CD4-positive, alpha-beta T cell treated with Interleukin-4 for 4 hours (primary cell): ENCODE measurements at regions not wholly inside any gene's neighbourhood (a gene's known extent, or its start where the extent isn't known, plus 50 kb on each side); places are given as distances from the start of the nearest gene placed in this dataset.
"Not testable (repeated sequence)": the region's sequence is repeated elsewhere in the genome, so short reads cannot be mapped to it uniquely, and the experiment has no call there.

Experiments used
- DNase-seq: peaks from one replicate; pipeline ENCODE4 v3.0.0-alpha.2; 2020

DNA sequence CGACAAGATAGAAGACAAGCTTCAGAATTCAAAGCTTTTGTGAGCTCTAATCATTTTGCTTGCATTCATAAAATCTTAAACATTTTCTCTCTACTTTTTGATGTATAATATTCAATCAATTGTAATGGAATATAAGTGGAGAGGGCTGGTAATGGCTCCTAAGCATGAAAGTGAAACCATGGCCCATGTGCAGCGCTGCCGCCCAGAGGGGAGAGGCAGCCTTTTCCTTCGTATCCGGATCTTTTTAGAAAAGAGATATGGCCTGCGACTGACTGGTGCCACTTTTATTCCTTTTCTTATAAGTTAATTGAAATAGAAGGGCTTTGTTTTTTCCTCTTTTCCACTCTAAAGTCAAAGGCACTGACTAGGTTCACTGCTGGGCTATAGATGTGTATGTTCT is 655.2 kb downstream of the TTLL7 start:
- DNase-seq, result not testable (repeated sequence)

DNA sequence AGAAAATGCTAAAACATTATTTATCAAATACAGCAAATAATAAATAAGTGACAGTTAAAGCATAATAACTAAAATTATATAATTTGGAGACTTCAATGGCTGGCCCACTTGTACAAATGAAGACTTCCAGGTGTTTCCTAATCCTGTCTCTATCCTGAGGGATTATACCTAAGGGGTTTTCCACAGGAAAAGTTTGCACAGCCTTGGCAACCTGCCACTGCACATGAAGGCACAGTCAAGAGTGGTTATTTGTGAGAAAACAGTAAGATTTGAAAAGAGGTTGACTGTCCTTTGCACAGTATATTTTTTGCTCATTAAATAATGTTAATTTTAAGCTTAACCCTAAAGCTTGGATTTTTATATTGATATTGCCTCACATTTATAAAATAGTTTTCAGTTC is 655.9 kb downstream of the TTLL7 start:
- not testable (repeated sequence) for DNase-seq

DNA sequence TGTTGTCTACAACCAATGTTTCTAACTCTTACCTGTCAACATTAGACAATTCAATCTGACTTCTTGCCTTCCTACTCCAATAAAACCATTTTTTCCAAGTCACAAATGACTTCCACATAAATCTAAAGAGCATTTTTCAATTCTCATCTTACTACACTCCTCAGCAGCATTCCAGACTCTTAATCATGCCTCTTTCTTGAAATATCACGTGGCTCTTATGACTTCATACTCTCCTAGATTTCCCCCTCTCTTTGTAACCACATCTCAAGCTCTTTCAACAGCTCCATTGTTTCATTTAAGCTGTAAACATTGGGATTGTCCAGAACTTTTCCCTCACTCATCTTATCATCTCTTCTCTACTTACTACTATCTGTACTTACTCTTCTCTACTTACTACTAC is 666.6 kb downstream of the TTLL7 start:
- DNase-seq, result not testable (repeated sequence)

DNA sequence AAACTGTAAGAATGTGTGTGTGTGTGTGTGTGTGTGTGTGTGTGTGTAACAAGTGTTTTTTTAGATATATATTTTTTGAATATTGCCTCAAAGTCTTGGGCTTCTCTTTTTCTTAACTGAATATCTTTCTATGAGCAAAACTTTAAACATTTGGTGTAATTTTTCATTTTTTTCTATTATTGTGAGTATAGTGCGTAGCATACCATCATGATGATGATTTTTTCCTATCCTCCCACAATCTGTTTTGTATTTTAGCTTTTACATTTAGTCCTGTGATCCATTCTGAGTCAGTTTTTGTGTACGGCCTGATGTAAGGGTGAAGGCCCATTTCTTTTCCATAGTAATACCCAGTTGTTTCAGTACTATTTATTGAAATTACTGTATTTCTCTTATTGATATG is 680.6 kb downstream of the TTLL7 start:
- no peak for DNase-seq

DNA sequence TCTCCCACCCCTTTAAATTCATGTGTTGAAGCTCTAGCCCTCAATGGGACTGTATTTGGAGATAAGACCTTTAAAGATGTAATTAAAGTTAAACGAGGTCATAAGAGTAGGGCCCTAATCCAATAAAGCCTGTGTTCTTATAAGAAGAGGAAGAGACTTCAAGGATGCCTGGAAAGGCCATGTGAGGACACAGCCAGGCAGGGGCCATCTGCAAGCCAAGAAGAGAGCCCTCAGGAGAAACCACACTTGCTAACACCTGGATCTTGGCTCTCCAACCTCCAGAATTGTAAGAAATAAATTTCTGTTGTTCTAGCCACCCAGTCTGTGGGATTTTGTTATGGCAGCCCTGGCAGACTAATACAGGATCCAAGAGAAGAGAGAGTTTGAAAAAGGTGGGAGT is 683.5 kb downstream of the TTLL7 start:
- not testable (repeated sequence) for DNase-seq

DNA sequence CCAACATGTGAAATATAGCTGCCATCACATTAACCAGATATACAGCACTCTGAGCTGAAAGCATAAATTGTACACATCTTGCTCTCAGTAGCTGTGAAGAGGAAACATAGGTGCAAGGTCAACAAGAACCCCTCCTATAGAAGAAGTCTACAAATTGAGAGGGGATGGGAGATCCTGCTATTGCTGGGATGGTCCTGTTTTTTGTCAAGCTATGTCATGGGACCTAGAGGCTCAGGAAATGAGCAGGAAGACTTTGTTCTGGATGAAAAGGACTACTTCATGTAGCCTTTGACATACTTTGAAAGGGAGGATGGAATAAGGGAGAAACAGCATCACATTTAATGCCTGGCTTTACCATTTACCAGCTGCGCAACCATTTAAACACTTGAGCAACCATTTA is 688.8 kb downstream of the TTLL7 start:
- not testable (repeated sequence) for DNase-seq

DNA sequence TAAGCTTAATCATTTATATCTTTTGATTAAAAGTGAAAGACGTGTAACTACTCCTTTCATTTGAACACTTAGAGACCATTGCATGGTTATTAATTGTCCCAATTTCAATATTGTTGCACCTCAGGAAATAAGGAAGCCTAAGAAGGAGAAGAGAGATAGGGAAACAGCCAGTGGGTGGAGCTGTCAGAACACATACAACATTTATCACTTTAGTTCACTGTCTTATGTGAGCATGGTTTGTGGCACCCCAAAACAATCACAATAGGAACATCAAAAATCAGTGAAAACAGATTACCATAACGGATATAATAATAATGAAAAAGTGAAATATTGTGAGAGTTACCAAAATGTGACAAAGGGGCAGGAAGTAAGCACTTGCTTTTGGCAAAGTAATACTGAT is 689.9 kb downstream of the TTLL7 start:
- not testable (repeated sequence) for DNase-seq

DNA sequence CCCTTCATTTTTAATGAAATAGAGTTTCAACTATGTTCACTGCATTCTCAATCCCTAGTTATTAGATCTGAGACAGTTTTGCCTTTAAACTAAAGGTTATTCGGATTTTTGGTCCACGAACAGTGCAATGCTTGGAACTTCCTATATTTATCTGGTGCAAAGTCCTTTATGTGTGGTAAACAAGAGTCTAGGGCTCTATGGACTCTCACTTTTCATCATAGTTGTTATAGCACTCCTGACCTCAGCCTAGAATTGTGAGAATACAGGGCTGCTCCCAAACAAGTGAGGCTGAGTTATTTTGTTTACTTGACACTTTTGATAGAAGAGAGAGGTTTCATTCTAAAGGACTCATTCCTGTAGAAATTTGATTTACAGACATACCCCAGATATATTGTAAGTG is 692.1 kb downstream of the TTLL7 start:
- not testable (repeated sequence) for DNase-seq

DNA sequence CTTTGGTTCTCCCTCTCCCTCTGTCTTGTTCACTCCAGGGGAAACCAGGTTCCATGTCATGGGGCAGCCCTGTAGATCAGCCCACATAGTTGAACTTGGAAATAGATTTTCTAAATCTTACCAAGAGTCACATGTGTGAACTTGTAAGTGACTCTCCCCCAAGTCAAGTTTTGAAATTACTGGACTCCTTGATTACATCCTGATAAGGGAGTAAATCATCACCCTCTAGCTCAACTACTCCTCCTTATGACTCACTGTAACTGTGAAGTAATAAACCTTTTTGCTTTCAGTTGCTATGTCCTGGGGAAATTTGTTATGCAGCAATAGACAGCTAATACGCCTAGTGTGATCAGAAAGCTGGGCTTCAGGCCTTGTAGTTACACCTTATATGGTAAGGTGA is 703.3 kb downstream of the TTLL7 start:
- DNase-seq, result not testable (repeated sequence)

DNA sequence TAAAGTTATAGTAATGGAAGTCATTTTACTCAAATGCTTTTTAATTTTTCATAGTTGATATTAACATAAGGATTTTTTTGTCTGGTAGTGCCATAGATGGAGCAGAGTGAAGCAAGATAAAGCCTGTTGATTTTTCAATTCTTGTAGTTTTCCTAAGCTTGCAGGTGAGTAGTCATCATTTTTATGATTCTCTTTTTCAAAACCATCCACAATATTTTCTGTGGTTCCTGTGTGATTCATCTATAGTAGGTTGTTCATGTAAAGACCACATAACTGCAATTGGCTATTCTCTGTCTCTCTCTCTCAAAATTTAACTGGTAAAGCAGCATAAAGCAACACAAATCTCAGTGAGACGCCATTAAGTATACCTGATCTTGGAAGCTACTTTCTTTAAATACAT is 711.5 kb downstream of the TTLL7 start:
- DNase-seq, result not testable (repeated sequence)

DNA sequence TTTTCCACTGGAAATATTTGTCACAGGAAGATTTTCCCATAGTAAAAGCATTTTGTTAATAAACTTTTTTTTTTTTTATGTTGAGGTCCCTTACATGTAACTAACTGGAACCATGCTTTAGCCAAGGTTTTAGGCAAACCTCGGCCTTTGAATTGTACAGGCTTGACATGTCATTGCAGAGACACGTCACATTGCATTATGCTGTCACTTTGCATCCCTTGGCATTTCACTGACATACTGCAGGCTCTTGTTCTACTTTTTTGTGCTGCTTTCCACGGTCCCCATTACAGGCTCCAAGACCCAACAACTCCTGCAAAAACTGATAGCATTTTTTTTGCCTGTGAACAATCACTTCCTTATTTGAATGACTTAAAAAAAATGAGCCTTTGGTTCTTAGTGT is 724.3 kb downstream of the TTLL7 start:
- DNase-seq, result not testable (repeated sequence)

DNA sequence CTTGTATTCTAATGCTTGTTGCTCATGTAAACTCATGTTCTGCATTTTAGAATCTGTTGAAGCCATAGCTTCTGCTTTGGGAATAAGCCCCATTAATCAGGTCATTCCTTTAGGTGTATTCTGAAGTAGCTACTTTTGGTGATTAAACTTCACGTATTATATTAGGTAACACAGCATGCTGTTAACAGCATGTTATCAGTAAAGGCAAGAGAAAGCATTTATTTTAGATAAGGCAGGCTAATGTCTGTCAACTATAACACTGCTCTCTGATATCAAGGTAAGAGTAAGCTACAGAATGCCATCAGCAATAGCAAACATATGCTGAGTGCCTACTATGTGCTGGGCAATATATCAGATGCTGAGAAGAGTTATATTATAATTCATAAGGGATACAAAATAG is 726.4 kb downstream of the TTLL7 start:
- DNase-seq, result not testable (repeated sequence)

DNA sequence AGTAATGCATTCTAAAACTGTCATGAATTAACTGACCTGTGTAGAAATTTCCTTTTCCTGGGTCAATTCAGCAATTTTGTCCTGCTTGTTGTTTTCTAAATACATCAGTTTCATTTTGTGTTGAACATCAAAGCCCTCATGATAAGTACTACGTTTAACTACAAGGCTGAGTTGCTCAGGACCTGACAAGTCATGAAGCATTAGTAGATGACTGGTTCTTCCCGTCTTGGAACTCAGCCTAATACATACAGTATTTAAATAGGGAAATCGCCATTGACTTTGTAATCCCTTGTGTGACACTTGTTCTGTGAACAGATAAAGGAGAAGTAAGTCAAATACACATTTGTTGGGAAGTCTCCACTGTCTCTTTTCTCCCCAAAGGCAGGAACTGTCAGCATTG is 727.1 kb downstream of the TTLL7 start:
- not testable (repeated sequence) for DNase-seq

DNA sequence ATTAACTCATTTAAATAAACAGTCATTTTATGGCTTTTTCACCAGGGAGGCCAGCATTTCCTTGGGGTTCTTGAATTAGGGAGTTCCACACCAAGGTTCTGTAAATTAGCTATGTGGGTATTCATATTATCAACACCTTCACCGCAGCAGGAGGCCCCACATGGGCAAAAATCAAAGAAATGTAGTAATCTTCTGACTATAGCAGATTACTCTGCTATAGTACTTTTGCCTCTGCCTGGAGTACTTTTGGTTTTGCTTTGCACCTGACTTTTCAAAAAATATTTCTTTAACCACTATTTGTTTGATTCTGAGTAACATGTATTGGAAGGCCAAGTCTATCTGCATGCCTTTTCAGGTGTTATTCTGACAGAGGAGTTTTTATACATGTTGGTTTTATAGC is 728.1 kb downstream of the TTLL7 start:
- not testable (repeated sequence) for DNase-seq

DNA sequence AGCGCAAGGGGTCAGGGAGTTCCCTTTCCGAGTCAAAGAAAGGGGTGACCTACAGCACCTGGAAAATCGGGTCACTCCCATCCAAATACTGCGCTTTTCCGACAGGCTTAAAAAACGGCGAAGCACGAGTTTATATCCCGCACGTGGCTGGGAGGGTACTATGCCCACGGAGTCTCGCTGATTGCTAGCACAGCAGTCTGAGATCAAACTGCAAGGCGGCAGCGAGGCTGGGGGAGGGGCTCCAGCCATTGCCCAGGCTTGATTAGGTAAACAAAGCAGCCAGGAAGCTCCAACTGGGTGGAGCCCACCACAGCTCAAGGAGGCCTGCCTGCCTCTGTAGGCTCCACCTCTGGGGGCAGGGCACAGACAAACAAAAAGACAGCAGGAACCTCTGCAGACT is 735.1 kb downstream of the TTLL7 start:
- not testable (repeated sequence) for DNase-seq

DNA sequence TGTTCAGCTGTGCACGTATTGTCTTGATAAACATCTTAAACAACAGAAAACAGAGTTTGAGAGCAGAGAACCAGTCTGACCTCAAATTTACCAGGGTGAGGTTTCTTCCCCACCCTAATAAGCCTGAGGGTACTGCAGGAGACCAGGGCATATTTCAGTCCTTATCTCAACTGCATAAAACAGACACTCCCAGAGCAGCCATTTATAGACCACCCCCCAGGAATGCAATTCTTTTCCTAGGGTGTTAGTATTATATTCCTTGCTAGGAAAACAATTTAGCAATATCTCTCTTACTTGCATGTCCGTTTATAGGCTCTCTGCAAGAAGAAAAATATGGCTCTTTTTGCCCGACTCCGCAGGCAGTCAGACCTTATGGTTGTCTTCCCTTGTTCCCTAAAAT is 747.2 kb downstream of the TTLL7 start:
- not testable (repeated sequence) for DNase-seq

DNA sequence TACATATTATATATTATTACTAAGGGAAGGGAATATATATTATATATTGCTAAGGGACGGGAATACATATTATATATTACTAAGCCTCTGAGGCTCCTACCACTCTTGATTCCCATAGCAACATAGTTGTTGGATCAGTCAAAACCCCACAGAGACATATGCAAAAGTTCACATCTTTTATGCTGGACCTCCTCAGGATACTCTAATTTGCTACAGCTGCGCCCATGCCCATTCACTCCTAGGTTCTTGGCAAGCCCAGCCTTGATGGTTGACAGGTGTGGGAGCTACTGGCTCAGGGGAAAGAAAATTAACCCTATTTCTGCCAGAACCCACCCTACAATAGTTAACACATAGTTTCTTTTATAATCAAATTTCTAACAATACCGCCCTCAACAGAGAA is 752.2 kb downstream of the TTLL7 start:
- DNase-seq, result not testable (repeated sequence)

DNA sequence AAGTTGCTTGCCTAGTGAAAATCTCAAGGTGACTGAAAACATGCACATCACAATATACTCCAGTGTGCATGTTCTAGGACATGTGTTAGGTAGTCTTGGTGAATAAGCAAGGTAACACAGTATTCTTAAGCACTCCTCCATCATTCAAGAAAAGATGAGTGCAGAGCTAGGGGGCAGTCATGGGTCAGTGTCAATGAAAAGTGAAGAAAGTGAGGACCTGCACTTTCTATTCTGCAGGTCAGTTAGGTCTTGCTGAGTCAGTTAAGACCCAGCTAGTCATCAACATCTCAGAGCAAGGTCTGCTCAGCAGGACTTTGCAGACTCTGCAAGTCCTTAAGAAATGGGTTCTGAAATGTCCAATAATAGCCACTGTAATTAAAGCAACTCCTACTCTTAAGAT is 754.1 kb downstream of the TTLL7 start:
- not testable (repeated sequence) for DNase-seq

DNA sequence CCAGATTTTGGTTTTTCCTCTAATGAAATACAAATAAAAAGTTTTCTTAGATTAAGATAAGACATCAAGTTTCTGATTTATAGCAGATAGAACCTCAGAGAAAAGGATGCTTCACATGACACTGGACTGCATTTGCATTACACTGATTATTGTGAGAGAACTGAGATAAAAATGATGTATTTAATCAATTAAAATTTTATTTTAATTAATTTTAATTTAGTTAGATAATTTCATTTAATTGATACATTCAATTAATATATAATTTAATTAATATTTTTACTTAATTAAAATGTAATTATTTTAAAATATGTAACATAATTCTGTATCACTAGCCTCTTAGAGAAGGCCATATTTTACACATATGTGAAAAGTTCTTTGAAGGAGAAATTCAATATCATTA is 759.4 kb downstream of the TTLL7 start:
- not testable (repeated sequence) for DNase-seq

DNA sequence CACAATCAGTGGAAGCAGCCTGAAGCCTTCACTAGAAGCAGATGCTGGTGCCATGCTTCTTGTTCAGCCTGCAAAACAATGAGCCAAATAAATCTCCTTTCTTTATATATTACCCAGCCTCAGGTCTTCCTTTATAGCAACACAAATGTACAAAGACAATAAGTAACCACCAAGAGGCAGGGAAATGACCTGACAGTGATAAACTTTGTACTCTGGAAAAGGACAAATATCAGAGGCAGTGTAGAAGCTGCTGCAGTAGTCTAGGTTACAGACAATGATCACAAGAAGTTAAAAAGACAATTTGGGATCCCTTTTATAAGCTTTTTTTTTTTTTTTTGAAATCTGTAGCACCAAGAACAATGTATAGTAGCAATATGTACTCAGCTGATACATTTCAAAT is 760.3 kb downstream of the TTLL7 start:
- not testable (repeated sequence) for DNase-seq

DNA sequence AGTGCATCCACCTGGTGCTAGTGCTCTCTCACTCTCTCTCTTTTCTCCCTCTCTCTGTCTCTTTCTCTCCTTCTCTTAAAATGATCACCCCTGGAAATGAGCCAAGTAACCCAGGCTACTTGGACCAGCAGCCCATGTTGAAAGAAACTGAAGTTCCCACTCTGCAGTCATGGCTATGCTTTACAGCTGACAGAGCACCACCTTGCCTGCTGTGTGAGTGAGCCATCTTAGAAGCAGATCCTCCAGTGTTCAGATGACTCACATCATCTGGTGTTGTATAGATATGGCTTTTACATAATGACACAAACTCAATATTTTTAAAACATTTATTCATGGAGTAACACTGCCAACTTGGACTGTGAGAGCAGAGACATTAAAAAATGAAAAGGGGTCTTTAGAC is 779.1 kb downstream of the TTLL7 start:
- DNase-seq, result not testable (repeated sequence)

DNA sequence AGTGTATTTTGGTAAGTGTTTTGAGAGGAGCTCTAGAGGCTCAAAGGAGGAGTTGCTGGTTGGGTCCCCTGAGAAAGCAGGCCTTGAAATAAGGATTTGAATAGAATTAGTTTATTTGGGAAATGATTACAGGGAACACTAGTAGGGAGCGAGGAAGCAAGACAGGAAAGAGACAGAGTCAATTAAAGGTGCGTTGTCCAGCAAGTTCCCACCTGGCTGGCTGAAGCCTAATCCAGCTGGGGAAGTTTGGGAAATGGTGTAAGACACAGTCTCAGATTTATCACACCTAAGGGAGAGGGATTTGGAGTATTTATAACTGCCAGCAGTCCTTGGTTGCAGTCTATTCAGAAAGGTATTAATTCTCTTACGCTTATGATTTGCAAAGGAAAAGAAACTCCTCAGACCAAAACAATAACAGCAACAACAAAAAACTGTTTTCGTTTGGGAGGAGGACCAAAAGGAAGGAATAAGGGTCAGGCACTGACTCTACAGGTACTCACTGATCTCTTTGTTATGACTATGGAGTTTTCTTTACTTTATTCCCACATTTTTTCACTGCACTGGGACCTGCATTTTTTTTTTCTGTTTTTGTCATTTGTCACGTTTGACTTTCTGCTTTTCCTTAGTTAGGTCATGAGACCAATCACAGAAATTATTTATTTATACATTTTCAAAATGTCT is 780.8 kb downstream of the TTLL7 start:
- not testable (repeated sequence) for DNase-seq

DNA sequence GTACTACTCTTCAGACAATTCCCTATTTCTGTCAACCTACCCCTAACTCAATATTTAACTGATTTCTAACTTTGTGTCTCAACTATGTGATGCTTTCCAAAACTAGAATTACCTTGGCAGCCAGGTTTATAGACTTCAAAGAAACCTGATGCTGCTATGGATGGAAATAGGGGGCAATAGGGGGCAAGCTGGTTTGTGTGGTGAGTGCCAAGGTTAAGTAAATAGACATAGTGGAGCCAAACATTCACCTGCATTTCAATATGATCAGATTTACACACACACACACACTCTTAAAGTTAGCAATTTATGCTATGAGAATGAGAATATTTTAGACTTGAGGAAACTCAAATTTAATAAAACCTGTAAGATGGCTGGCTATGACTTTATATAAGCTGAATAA is 784.6 kb downstream of the TTLL7 start:
- DNase-seq, result not testable (repeated sequence)

DNA sequence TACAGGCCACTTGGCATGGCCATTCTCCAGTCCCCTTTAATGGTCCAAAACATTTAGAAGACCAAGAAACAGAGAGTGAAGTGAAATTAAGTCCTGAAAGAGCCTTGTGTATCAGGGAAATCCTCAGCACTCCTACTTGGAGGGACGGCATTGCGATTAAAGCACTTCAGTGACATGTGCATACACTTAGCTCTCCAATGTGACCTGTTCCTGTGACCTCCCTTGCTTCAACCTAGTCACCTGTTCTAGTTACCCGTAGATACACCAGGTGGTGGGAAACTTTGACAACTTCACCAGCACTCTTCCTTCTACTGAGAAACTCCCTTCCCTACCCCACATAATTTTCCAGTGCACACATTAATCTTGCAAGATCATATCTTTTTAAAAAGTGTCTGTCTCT is 785.3 kb downstream of the TTLL7 start:
- DNase-seq, result not testable (repeated sequence)

DNA sequence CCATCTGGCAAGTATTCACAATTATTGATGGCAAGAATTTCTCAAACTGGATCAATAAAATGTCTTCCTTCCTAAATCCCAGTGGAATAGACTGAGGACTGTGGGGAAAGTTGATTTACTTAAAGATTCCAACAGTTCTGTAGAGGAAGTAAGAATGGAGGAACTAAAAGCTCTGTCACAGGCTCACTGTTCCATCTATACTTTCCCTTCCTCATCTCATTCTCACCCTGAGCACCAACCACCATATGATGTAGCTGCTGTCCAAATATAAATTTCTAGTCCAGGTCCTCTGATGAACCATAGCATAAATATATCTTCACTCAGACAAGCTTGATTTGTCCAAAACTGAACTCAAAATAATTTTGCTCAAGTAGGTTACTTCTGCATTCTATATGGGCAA is 786.9 kb downstream of the TTLL7 start:
- not testable (repeated sequence) for DNase-seq
